SK-N-SH (cell line): ENCODE measurements at regions not wholly inside any gene's neighbourhood (a gene's known extent, or its start where the extent isn't known, plus 50 kb on each side); places are given as distances from the start of the nearest gene placed in this dataset.
"Not testable (repeated sequence)": the region's sequence is repeated elsewhere in the genome, so short reads cannot be mapped to it uniquely, and the experiment has no call there.

ENCODE experiments used
- CTCF ChIA-PET: fragments of 300-600, 350-600 bp; formaldehyde crosslinking; extraction: SDS; loops from one replicate; lab custom pipeline; 2021; lab: Yijun Ruan, JAX
- POLR2A ChIA-PET: fragments of 350-600 bp; sonication (Branson Sonifier 250); formaldehyde crosslinking; extraction: SDS; loops from one replicate; lab custom pipeline; 2020; ENCODE audit warnings: antibody characterized with exemption, inconsistent platforms; lab: Yijun Ruan, JAX
- DNase-seq: peaks from one replicate; pipeline ENCODE4 v3.0.0; 2012
- H2AFZ ChIP-seq: fragments of 200-600 bp; sonication (generic); 2 replicates; pipeline ENCODE4 v1.8.1; 2016; ENCODE audit warnings: antibody characterized with exemption, mild to moderate bottlenecking, low read depth
- H3F3A ChIP-seq: fragments of 200-600 bp; sonication (generic); replicated peaks from 2 replicates; pipeline ENCODE3; 2016; ENCODE audit warnings: antibody characterized with exemption, mild to moderate bottlenecking; ENCODE audit not compliant: insufficient read depth
- H3K27ac ChIP-seq, 2 experiments: fragments of 200-500 bp in 1 of 2; fragments of 200-600 bp in 1 of 2; sonication (Bioruptor generic) in 1 of 2; sonication (generic), shearing (Covaris generic) in 1 of 2; 2 replicates each; pipeline versions ENCODE4 v1.5.1 to v1.6.1; 2014 to 2016; ENCODE audit warnings: low read depth in 2 of 2, inconsistent platforms in 1 of 2, low read length in 1 of 2, mild to moderate bottlenecking in 1 of 2, mixed read lengths in 1 of 2
- H3K27me3 ChIP-seq: fragments of 200-600 bp; sonication (generic), shearing (Covaris generic); 2 replicates; pipeline ENCODE4 v1.6.1; 2016; ENCODE audit warnings: mixed run types; ENCODE audit not compliant: insufficient read depth
- H3K36me3 ChIP-seq, 2 experiments: fragments of 200-500 bp in 1 of 2; fragments of 200-600 bp in 1 of 2; sonication (Bioruptor generic) in 1 of 2; sonication (generic) in 1 of 2; replicated peaks in 1 of 2; 2 replicates each; pipeline versions ENCODE3 to v1.5.1; 2014 to 2016; ENCODE audit warnings: low read length in 1 of 2, mild to moderate bottlenecking in 1 of 2; ENCODE audit not compliant: insufficient read depth in 2 of 2, control insufficient read depth in 1 of 2
- H3K4me1 ChIP-seq, 2 experiments: fragments of 200-500 bp in 1 of 2; fragments of 200-600 bp in 1 of 2; sonication (Bioruptor generic) in 1 of 2; sonication (generic), shearing (Covaris generic) in 1 of 2; 2 replicates each; pipeline versions ENCODE4 v1.5.1 to v1.6.1; 2014 to 2016; ENCODE audit warnings: low read depth in 1 of 2, low read length in 1 of 2, mixed run types in 1 of 2; ENCODE audit not compliant: insufficient read depth in 2 of 2, control insufficient read depth in 1 of 2
- H3K4me2 ChIP-seq: fragments of 200-600 bp; sonication (generic), shearing (Covaris generic); 2 replicates; pipeline ENCODE4 v1.6.1; 2017; ENCODE audit warnings: mixed run types
- H3K4me3 ChIP-seq, 2 experiments: fragments of 200-500 bp in 1 of 2; fragments of 200-600 bp in 1 of 2; sonication (Bioruptor generic) in 1 of 2; sonication (generic), shearing (Covaris generic) in 1 of 2; 2 replicates each; pipeline versions ENCODE4 v1.5.1 to v1.8.1; 2014 to 2016; ENCODE audit warnings: low read depth in 2 of 2, inconsistent platforms in 1 of 2, low read length in 1 of 2, mild to moderate bottlenecking in 1 of 2, mixed read lengths in 1 of 2, moderate library complexity in 1 of 2
- H3K79me2 ChIP-seq: fragments of 200-600 bp; sonication (generic); 2 replicates; pipeline ENCODE4 v1.8.1; 2017; ENCODE audit warnings: mild to moderate bottlenecking; ENCODE audit not compliant: insufficient read depth
- H3K9ac ChIP-seq: fragments of 200-600 bp; sonication (generic); 2 replicates; pipeline ENCODE4 v1.6.1; 2017; ENCODE audit warnings: mixed run types
- H3K9me2 ChIP-seq: fragments of 200-600 bp; sonication (generic); 2 replicates; pipeline ENCODE4 v1.6.1; 2017; ENCODE audit warnings: mixed run types
- H3K9me3 ChIP-seq: fragments of 200-600 bp; sonication (generic); 2 replicates; pipeline ENCODE4 v1.6.1; 2017; ENCODE audit warnings: mixed run types, mild to moderate bottlenecking, moderate library complexity
- H4K20me1 ChIP-seq: fragments of 200-600 bp; sonication (generic); 2 replicates; pipeline ENCODE4 v1.6.1; 2017; ENCODE audit warnings: mild to moderate bottlenecking, mixed run types; ENCODE audit not compliant: insufficient read depth
- CHD2 ChIP-seq: fragments of 150-350 bp; IDR thresholded peaks from 2 replicates; pipeline ENCODE4 v1.6.1; 2018; ENCODE audit warnings: low read length; ENCODE audit not compliant: partially characterized antibody
- GATA2 ChIP-seq: sonication (generic); formaldehyde crosslinking; IDR thresholded peaks from 2 replicates; pipeline ENCODE4 v1.5.0; 2020; ENCODE audit warnings: mild to moderate bottlenecking, missing genetic modification reagents
- MAX ChIP-seq: IDR thresholded peaks from 2 replicates; pipeline ENCODE4 v1.4.0; 2012; ENCODE audit warnings: low read depth
- MXI1 ChIP-seq: IDR thresholded peaks from 2 replicates; pipeline ENCODE4 v1.6.1; 2012; ENCODE audit warnings: mild to moderate bottlenecking, low read depth, low read length, improper control_type of control experiment
- POLR2AphosphoS5 ChIP-seq: IDR thresholded peaks from 2 replicates; pipeline ENCODE4 v1.6.1; 2012; ENCODE audit warnings: low read depth, low read length
- RAD21 ChIP-seq: IDR thresholded peaks from 2 replicates; pipeline ENCODE4 v1.6.1; 2012; ENCODE audit warnings: mild to moderate bottlenecking, low read length
- REST ChIP-seq: IDR thresholded peaks from 2 replicates; pipeline ENCODE4 v1.6.1; 2012; ENCODE audit warnings: mild to moderate bottlenecking, low read depth, low read length, moderate library complexity
- RXRA ChIP-seq: IDR thresholded peaks from 2 replicates; pipeline ENCODE4 v1.4.0; 2012; ENCODE audit warnings: low read depth, mild to moderate bottlenecking, borderline replicate concordance
- WGBS: methylation state at CpG from one replicate; pipeline ENCODE4 v1.1.6; 2017; ENCODE audit warnings: low lambda C conversion rate; 5-methylcytosine and 5-hydroxymethylcytosine counted together

- ChIA-PET CTCF (no interaction called here), POLR2A (no interaction called here)
- WGBS: 86% methylated on average over 1 of the region's 1 CpG
- no peaks in the 10 kb centered on the region for H3K36me3 ChIP-seq
- no peak overlapping the region for H3K4me2 ChIP-seq
- H3K27ac ChIP-seq: no peak overlapping the region
- no peaks in the 10 kb centered on the region for H4K20me1 ChIP-seq
- TF ChIP-seq POLR2AphosphoS5: no peak
- no peak for TF ChIP-seq RAD21
- TF ChIP-seq MAX: no peak
- TF ChIP-seq MXI1: no peak
- no peak for TF ChIP-seq REST
- TF ChIP-seq RXRA: no peak
- no peak for TF ChIP-seq CHD2
- no peak for TF ChIP-seq GATA2 (CRISPR knock-in tag)
- H3K4me1 ChIP-seq: peaks cover 0 to 8% of the 10 kb centered on the region in 2 experiments; a peak in 2 of 4 replicates
- no peak overlapping the region for H2AFZ ChIP-seq
- H3K79me2 ChIP-seq: no peaks in the 10 kb centered on the region
- no peak overlapping the region for H3K4me3 ChIP-seq
- DNase-seq: no peak
- H3K9me3 ChIP-seq: no peaks in the 10 kb centered on the region
- no peaks in the 10 kb centered on the region for H3F3A ChIP-seq
- H3K9ac ChIP-seq: no peak overlapping the region
- H3K27me3 ChIP-seq: no peaks in the 10 kb centered on the region
- H3K9me2 ChIP-seq: no peaks in the 10 kb centered on the region
Measured at GRCh38 chr3:104438706-104439105, 928.0 kb upstream of the ALCAM start.

GRCh38 chr3:104445252-104445919, 921.3 kb upstream of the ALCAM start:
- H3F3A ChIP-seq, H2AFZ ChIP-seq, DNase-seq, H3K4me1 ChIP-seq, H3K79me2 ChIP-seq, H3K27me3 ChIP-seq, H4K20me1 ChIP-seq, POLR2A ChIA-PET, CTCF ChIA-PET, H3K27ac ChIP-seq, H3K9ac ChIP-seq, H3K4me2 ChIP-seq, H3K4me3 ChIP-seq, H3K9me2 ChIP-seq, H3K9me3 ChIP-seq, H3K36me3 ChIP-seq: not testable (repeated sequence)
- 76% methylated on average over 9 of the region's 9 CpGs for WGBS
